Testis (tissue), 2 donors: ENCODE measurements at regions not wholly inside any gene's neighbourhood (a gene's known extent, or its start where the extent isn't known, plus 50 kb on each side); places are given as distances from the start of the nearest gene placed in this dataset.
"Not testable (repeated sequence)": the region's sequence is repeated elsewhere in the genome, so short reads cannot be mapped to it uniquely, and the experiment has no call there.

Experiments used
- DNase-seq: peaks from one replicate; pipeline ENCODE4 v3.0.0-alpha.2; 2019
- H3K27ac ChIP-seq, 2 donors: fragments of 200-600 bp; sonication (generic); one replicate each; pipeline ENCODE4 v1.5.1; 2019
- H3K27me3 ChIP-seq: fragments of 200-600 bp; sonication (generic); one replicate; pipeline ENCODE4 v1.5.1; 2019
- H3K36me3 ChIP-seq: fragments of 200-600 bp; sonication (generic); one replicate; pipeline ENCODE4 v1.5.1; 2017; ENCODE audit warnings: low read depth; ENCODE audit errors: missing control alignments
- H3K4me1 ChIP-seq: fragments of 200-600 bp; sonication (generic); one replicate; pipeline ENCODE4 v1.5.1; 2019
- H3K4me3 ChIP-seq, 2 donors: fragments of 200-600 bp; sonication (generic); one replicate each; pipeline ENCODE4 v1.5.1; 2017 to 2019
- H3K9me3 ChIP-seq: fragments of 200-600 bp; sonication (generic); one replicate; pipeline ENCODE4 v1.5.1; 2017
- CTCF ChIP-seq, 3 experiments: fragments of 450-650 bp in 2 of 3; fragments of 200-600 bp in 1 of 3; sonication (generic) in 1 of 3; IDR thresholded peaks; one replicate each; pipeline ENCODE4 v1.5.1; 2016 to 2019; ENCODE audit warnings: antibody characterized with exemption in 3 of 3, mild to moderate bottlenecking in 2 of 3, moderate library complexity in 1 of 3
- POLR2A ChIP-seq: fragments of 450-650 bp; IDR thresholded peaks from one replicate; pipeline ENCODE4 v1.6.1; 2017; ENCODE audit warnings: antibody characterized with exemption, mild to moderate bottlenecking, moderate library complexity
- WGBS, 2 donors: methylation state at CpG; one replicate each; pipeline ENCODE4 v1.1.5; 2018; 5-methylcytosine and 5-hydroxymethylcytosine counted together
- intact Hi-C: fragments of 100-400 bp; cut with DNase I; formaldehyde crosslinking; loops from one replicate; pipeline ENCODE4 v1.15.1; 2023; ENCODE audit warnings: low total_unique reads

DNA sequence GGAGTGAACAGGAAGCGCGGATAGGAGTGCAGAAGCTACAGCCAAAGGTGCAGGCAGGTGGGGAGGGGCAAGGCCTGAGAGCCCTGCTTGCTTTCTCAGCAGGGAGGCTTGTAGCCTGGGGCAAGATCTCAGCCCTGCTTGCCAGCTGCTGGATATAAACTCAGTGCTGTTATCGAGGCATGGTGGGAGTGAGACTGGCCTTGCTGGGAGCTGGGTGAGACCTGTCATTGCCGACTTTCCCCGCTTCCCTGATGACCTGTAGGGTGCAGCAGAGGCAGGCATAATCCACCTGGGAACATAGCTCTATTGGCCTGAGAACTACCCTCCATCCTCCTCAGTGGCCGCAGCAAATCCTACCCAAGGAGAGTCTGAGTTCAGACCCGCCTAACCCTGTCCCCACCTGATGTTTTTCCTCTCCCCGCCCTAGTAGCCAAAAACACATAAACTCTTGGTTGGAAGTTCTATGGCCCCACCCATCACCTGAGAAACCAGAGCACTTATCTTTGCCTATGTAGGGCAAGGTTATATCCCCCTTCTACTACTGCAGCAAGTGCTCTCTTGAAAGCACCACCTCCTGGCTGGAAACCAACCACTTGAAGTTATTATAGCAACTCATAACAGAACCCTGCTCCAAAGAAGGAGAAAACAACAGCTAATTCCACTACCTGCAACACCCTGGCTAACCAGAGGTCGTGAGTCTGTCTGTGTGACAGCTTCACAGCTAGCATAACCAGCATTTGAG, 80.7 kb downstream of the FHIP1A start:
- H3K4me1 ChIP-seq, result no peaks in the 10 kb centered on the region
- WGBS, 2 donors, result 81 to 91% methylated on average over 8 to 9 of the region's 9 CpGs
- TF ChIP-seq CTCF (IDR thresholded peaks at IDR 0.05) (no peak), POLR2A (no peak)
- no peak overlapping the region for H3K27ac ChIP-seq
- H3K27me3 ChIP-seq, result no peaks in the 10 kb centered on the region
- no peaks in the 10 kb centered on the region for H3K9me3 ChIP-seq
- intact Hi-C loops, result no loop called here
- H3K36me3 ChIP-seq, result no peaks in the 10 kb centered on the region
- no peak overlapping the region for H3K4me3 ChIP-seq
- no peak for DNase-seq

- 87% methylated on average over 3 of the region's 3 CpGs for WGBS, 2 donors
- H3K27me3 ChIP-seq, H3K4me1 ChIP-seq, intact Hi-C loops, DNase-seq, H3K9me3 ChIP-seq, H3K4me3 ChIP-seq, H3K27ac ChIP-seq, H3K36me3 ChIP-seq: not testable (repeated sequence)
Observed at GRCh38 chr4:151495612-151496011, 86.6 kb downstream of the FHIP1A start.

DNA sequence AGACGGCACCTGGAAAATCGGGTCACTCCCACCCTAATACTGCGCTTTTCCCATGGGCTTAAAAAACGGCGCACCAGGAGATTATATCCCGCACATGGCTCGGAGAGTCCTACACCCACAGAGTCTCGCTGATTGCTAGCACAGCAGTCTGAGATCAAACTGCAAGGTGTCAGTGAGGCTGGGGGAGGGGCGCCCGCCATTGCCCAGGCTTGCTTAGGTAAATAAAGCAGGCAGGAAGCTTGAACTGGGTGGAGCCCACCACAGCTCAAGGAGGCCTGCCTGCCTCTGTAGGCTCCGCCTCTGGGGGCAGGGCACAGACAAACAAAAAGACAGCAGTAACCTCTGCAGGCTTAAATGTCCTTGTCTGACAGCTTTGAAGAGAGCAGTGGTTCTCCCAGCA, 102.6 kb downstream of the FHIP1A start:
- H3K27ac ChIP-seq, H3K4me3 ChIP-seq, H3K9me3 ChIP-seq, H3K27me3 ChIP-seq, DNase-seq, H3K4me1 ChIP-seq, intact Hi-C loops, H3K36me3 ChIP-seq: not testable (repeated sequence)
- WGBS, 2 donors, result 91 to 97% methylated on average over 6 to 11 of the region's 11 CpGs

DNA sequence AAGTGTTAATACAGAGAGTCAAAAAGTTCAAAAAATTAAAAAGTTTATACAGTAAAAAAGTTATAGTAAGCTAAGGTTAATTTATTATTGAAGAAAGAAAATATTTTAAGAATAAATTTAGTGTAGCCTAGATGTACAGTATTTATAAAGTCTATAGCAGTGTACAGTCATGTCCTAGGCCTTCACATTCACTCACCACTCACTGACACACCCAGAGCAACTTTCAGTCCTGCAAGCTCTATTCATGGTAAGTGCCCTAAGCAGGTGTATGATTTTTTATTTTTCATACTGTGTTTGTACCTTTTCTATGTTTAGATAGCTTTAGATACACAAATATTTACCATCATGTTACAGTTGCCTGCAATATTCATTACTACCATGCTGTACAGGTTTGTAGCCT, 108.9 kb downstream of the FHIP1A start:
- Histone ChIP-seq H3K4me3 (no peak overlapping the region), H3K9me3 (no peaks in the 10 kb centered on the region), H3K27me3 (no peaks in the 10 kb centered on the region), H3K4me1 (no peaks in the 10 kb centered on the region), H3K36me3 (no peaks in the 10 kb centered on the region), H3K27ac (no peak overlapping the region)
- intact Hi-C loops, result no loop called here
- no peak for DNase-seq
- TF ChIP-seq CTCF (IDR thresholded peaks at IDR 0.05), result no peak

GRCh38 chr4:151518359-151518758, 109.4 kb downstream of the FHIP1A start:
- H3K27ac ChIP-seq, result no peak overlapping the region
- no peak for DNase-seq
- no peak overlapping the region for H3K4me3 ChIP-seq
- WGBS, 2 donors, result 65 to 72% methylated on average over 3 of the region's 3 CpGs
- no peaks in the 10 kb centered on the region for H3K27me3 ChIP-seq
- intact Hi-C loops, result no loop called here
- no peaks in the 10 kb centered on the region for H3K9me3 ChIP-seq
- TF ChIP-seq POLR2A, result no peak
- no peak for TF ChIP-seq CTCF (IDR thresholded peaks at IDR 0.05)
- no peaks in the 10 kb centered on the region for H3K36me3 ChIP-seq
- no peaks in the 10 kb centered on the region for H3K4me1 ChIP-seq

DNA sequence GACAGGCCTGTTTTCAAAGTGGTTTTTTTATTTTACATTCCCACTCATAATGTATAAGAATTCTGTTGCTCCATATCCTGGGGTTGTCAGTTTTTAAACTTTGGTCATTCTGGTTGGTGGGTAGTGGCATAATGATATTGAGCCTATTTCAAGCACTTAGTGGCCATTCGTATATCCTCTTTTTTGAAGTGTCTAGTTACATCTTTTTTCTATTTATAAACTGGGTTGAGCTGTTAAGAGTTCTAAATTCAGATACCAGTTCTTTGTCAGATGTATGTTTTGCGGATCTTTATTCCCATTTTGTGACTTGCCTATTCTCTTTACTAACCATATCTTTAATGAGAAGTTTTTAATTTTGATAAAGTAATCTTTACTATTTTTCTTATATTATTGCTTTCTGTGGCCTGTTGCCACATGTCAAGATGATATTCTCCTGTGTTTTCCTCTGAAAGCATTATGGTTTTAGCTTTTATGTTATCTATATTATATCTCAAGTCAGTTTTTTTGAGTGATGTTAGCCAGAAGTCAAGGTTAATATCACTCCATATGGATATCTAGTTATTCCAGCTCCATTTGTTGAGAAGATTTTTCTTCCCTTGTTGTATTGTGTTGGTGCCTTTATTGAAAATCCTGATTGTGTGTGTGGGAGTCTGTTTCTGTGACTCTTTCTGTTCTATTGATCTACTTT, 110.9 kb downstream of the FHIP1A start:
- Histone ChIP-seq H3K27me3 (no peaks in the 10 kb centered on the region), H3K4me1 (no peaks in the 10 kb centered on the region), H3K4me3 (no peak overlapping the region), H3K36me3 (no peaks in the 10 kb centered on the region), H3K9me3 (no peaks in the 10 kb centered on the region), H3K27ac (no peak overlapping the region)
- intact Hi-C loops, result no loop called here
- no peak for TF ChIP-seq POLR2A
- no peak for TF ChIP-seq CTCF (IDR thresholded peaks at IDR 0.05)
- no peak for DNase-seq
- WGBS, 2 donors, result 85 to 89% methylated on average over 2 of the region's 2 CpGs
